HG02588 (cell line): ENCODE measurements at regions not wholly inside any gene's neighbourhood (a gene's known extent, or its start where the extent isn't known, plus 50 kb on each side); places are given as distances from the start of the nearest gene placed in this dataset.
"Not testable (repeated sequence)": the region's sequence is repeated elsewhere in the genome, so short reads cannot be mapped to it uniquely, and the experiment has no call there.

Experiments used
- ATAC-seq: cut with Tn5 transposase; IDR thresholded peaks from one replicate; pipeline ENCODE4 v1.9.1; 2021; ENCODE audit warnings: mild to moderate bottlenecking, moderate library complexity; ENCODE audit not compliant: unreplicated experiment

- ATAC-seq: not testable (repeated sequence)
These were observed 155.2 kb upstream of the TPTE start for GRCh38 chr21:10366210-10366609.

- ATAC-seq: not testable (repeated sequence)
These were observed 153.8 kb upstream of the TPTE start for GRCh38 chr21:10367586-10367985.

GRCh38 chr21:10368323-10368798 lies 153.0 kb upstream of the TPTE start:
- ATAC-seq: not testable (repeated sequence)

GRCh38 chr21:10369289-10369688 lies 152.1 kb upstream of the TPTE start:
- ATAC-seq: not testable (repeated sequence)

GRCh38 chr21:10377758-10378157 lies 143.6 kb upstream of the TPTE start:
- ATAC-seq: not testable (repeated sequence)

GRCh38 chr21:10379816-10380215 lies 141.6 kb upstream of the TPTE start:
- not testable (repeated sequence) for ATAC-seq

GRCh38 chr21:10381687-10382060 lies 139.7 kb upstream of the TPTE start:
- ATAC-seq: not testable (repeated sequence)

GRCh38 chr21:10382135-10382534 lies 139.2 kb upstream of the TPTE start:
- ATAC-seq: not testable (repeated sequence)

GRCh38 chr21:10382580-10382979 lies 138.8 kb upstream of the TPTE start:
- not testable (repeated sequence) for ATAC-seq

- ATAC-seq: not testable (repeated sequence)
These were observed 137.8 kb upstream of the TPTE start for GRCh38 chr21:10383571-10383970.

- ATAC-seq: not testable (repeated sequence)
These were observed 137.0 kb upstream of the TPTE start for GRCh38 chr21:10384304-10384861.

- ATAC-seq: not testable (repeated sequence)
These were observed 136.2 kb upstream of the TPTE start for GRCh38 chr21:10385202-10385601.

- ATAC-seq: not testable (repeated sequence)
These were observed 135.4 kb upstream of the TPTE start for GRCh38 chr21:10385898-10386527.

GRCh38 chr21:10387692-10388450 lies 133.5 kb upstream of the TPTE start:
- not testable (repeated sequence) for ATAC-seq

GRCh38 chr21:10388625-10389024 lies 132.8 kb upstream of the TPTE start:
- not testable (repeated sequence) for ATAC-seq

- ATAC-seq: not testable (repeated sequence)
These were observed 129.1 kb upstream of the TPTE start for GRCh38 chr21:10392301-10392700.

GRCh38 chr21:10395963-10396362 lies 125.4 kb upstream of the TPTE start:
- not testable (repeated sequence) for ATAC-seq

- ATAC-seq: not testable (repeated sequence)
These were observed 123.9 kb upstream of the TPTE start for GRCh38 chr21:10397495-10397915.

- not testable (repeated sequence) for ATAC-seq
These were observed 122.5 kb upstream of the TPTE start for GRCh38 chr21:10398692-10399489.

GRCh38 chr21:10400622-10401361 lies 120.6 kb upstream of the TPTE start:
- ATAC-seq: not testable (repeated sequence)
